ENCODE measurements at regions not wholly inside any gene's neighbourhood (a gene's known extent, or its start where the extent isn't known, plus 50 kb on each side); places are given as distances from the start of the nearest gene placed in this dataset.

DNA sequence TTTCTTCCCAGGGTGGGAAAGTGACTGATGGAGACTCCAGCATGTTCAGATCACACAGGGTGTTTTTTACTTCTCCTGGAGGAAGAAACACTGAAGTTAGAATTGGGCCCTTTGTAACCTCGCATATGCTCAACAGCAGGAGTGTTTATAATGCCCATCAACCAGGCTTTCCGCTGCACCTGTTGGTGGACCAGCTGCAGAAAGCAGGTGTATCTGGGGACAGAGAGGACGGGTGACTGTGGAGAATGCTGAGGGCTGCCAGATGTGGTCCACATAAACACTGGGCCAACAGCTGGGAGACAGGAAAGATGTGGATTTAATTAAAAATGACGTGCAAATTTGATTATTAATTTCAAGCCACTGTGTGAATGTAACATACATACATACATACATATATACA lies 335.5 kb upstream of the SPRED2 start:
- Histone ChIP-seq H3K27me3 (replicated peaks in 1 of 4; ENCODE audit: control insufficient read depth in 3 of 4, extremely low read depth in 1 of 4, insufficient read depth in 3 of 4, low read length in 3 of 4) (no peaks in the 10 kb centered on the region), H2BK5ac (ENCODE audit: low read depth, low read length) (no peak overlapping the region), H4K20me1 (replicated peaks in 1 of 2; ENCODE audit: control insufficient read depth in 1 of 2, insufficient read depth in 2 of 2, low read length in 2 of 2) (no peaks in the 10 kb centered on the region), H3K9ac (replicated peaks in 1 of 4; ENCODE audit: extremely low read depth in 1 of 4, low read depth in 3 of 4, low read length in 3 of 4) (no peak overlapping the region), H4K5ac (ENCODE audit: insufficient read length, low read depth, low read length) (no peak overlapping the region), H2BK15ac (ENCODE audit: low read length) (no peak overlapping the region), H2AFZ (ENCODE audit: low read length) (no peak overlapping the region), H3K18ac (ENCODE audit: extremely low read depth, low read length) (no peak overlapping the region), H3K9me3 (ENCODE audit: insufficient read depth in 2 of 2, low read depth in 1 of 2, low read length in 1 of 2) (no peaks in the 10 kb centered on the region), H2BK12ac (ENCODE audit: low read depth, low read length) (no peak overlapping the region), H2AK5ac (ENCODE audit: low read depth, low read length) (no peak overlapping the region), H3K36me3 (ENCODE audit: control insufficient read depth in 2 of 4, insufficient read depth in 4 of 4, low read length in 3 of 4) (no peaks in the 10 kb centered on the region), H2BK20ac (ENCODE audit: low read length) (no peak overlapping the region), H2BK120ac (replicated peaks; ENCODE audit: low read depth, low read length) (no peak overlapping the region), H3K4ac (replicated peaks; ENCODE audit: insufficient read length, low read depth, low read length) (no peak overlapping the region), H3K4me2 (ENCODE audit: insufficient read depth in 1 of 2, low read depth in 2 of 2, low read length in 2 of 2) (no peak overlapping the region), H3K4me1 (replicated peaks in 1 of 4; ENCODE audit: control insufficient read depth in 3 of 4, insufficient read depth in 4 of 4, low read length in 3 of 4) (no peaks in the 10 kb centered on the region), H3K14ac (ENCODE audit: insufficient read length) (no peak overlapping the region), H3K79me1 (ENCODE audit: low read depth, low read length) (no peaks in the 10 kb centered on the region), H4K91ac (replicated peaks; ENCODE audit: insufficient read length, low read length) (no peak overlapping the region), H3K79me2 (ENCODE audit: control insufficient read depth in 1 of 2, insufficient read depth in 2 of 2, low read length in 2 of 2) (no peaks in the 10 kb centered on the region), H3K23me2 (ENCODE audit: low read depth, low read length) (no peaks in the 10 kb centered on the region), H4K8ac (ENCODE audit: extremely low read depth, insufficient read depth, low read length) (no peak overlapping the region), H3K27ac (ENCODE audit: low read depth, low read length) (no peak overlapping the region), H3K23ac (ENCODE audit: insufficient read length) (no peak overlapping the region), H3K4me3 (ENCODE audit: extremely low read depth in 1 of 4, insufficient read depth in 2 of 4, low read depth in 3 of 4, low read length in 4 of 4) (no peak overlapping the region), H3K56ac (replicated peaks; ENCODE audit: insufficient read length, low read depth, low read length) (no peak overlapping the region)
- DNase-seq (ENCODE audit: low read depth in 1 of 2, low spot score in 2 of 2) (no peak), FAIRE-seq (no peak)
- WGBS, 2 experiments (ENCODE audit: extremely low coverage in 1 of 2, insufficient coverage in 1 of 2, insufficient read length in 1 of 2, insufficient replicate concordance in 2 of 2, low coverage in 1 of 2, low lambda C conversion rate in 2 of 2, missing lambda C conversion rate in 1 of 2): 95% methylated on average over 4 of the region's 4 CpGs; no CpG with 5 or more reads in 1 of the 2 experiments
- ChIA-PET CTCF (ENCODE audit: partially characterized antibody) (no interaction called here), POLR2A (ENCODE audit: partially characterized antibody) (no interaction called here)
- TF ChIP-seq CHD1 (IDR thresholded peaks at IDR 0.05; ENCODE audit: low read depth, low read length) (no peak), TCF12 (IDR thresholded peaks at IDR 0.05; ENCODE audit: low read depth, low read length) (no peak), HDAC2 (IDR thresholded peaks at IDR 0.05; ENCODE audit: borderline replicate concordance in 1 of 2, low read depth in 2 of 2, low read length in 2 of 2) (no peak), CBX8 (IDR thresholded peaks at IDR 0.05; ENCODE audit: borderline replicate concordance, low read depth, low read length) (no peak), RBBP5 (IDR thresholded peaks at IDR 0.05; ENCODE audit: borderline replicate concordance, low read depth, low read length) (no peak), PHF8 (conservative IDR thresholded peaks at IDR 0.05; ENCODE audit: low read depth, low read length) (no peak), SAP30 (IDR thresholded peaks at IDR 0.05; ENCODE audit: insufficient read depth, insufficient replicate concordance, low read length) (no peak), KDM1A (IDR thresholded peaks at IDR 0.05; ENCODE audit: borderline replicate concordance, low read length) (no peak), KDM4A (IDR thresholded peaks at IDR 0.05; ENCODE audit: low read depth, low read length, severe bottlenecking) (no peak), GABPA (IDR thresholded peaks at IDR 0.05; ENCODE audit: borderline replicate concordance, insufficient read depth, low read length) (no peak)
- TF ChIP-seq, protein P1, sequence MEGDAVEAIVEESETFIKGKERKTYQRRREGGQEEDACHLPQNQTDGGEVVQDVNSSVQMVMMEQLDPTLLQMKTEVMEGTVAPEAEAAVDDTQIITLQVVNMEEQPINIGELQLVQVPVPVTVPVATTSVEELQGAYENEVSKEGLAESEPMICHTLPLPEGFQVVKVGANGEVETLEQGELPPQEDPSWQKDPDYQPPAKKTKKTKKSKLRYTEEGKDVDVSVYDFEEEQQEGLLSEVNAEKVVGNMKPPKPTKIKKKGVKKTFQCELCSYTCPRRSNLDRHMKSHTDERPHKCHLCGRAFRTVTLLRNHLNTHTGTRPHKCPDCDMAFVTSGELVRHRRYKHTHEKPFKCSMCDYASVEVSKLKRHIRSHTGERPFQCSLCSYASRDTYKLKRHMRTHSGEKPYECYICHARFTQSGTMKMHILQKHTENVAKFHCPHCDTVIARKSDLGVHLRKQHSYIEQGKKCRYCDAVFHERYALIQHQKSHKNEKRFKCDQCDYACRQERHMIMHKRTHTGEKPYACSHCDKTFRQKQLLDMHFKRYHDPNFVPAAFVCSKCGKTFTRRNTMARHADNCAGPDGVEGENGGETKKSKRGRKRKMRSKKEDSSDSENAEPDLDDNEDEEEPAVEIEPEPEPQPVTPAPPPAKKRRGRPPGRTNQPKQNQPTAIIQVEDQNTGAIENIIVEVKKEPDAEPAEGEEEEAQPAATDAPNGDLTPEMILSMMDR (IDR thresholded peaks at IDR 0.05; ENCODE audit: control extremely low read depth in 1 of 3, insufficient read depth in 1 of 3, low read depth in 1 of 3, low read length in 3 of 3): no peak
